ENCODE measurements at regions not wholly inside any gene's neighbourhood (a gene's known extent, or its start where the extent isn't known, plus 50 kb on each side); places are given as distances from the start of the nearest gene placed in this dataset.

DNA sequence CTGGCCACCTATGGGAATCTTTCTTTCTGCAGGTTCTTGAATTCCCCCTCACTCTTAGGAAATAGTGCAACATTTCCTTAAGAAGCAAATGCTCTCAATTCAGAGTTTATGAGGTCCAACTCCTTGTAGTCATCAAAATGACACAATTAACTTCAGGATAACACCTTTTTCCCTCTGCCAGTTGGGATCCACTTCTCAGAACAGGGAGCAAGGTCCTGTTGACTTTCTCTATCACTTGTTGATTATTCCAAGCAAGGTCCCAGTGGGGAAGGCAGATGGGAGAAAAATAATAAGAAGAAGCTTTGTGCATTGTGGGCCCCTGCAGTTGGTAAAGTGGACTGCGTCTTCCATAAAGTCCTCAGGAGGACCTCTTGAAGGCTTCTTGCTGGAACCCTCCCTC lies 315.6 kb upstream of the NPSR1 start:
- TF ChIP-seq TAF1 (IDR thresholded peaks at IDR 0.05; ENCODE audit: low read depth, low read length) (no peak), CREB1 (IDR thresholded peaks at IDR 0.05) (no peak), SIN3A (conservative IDR thresholded peaks at IDR 0.05 in 1 of 2, IDR thresholded peaks at IDR 0.05 in 1 of 2; ENCODE audit: low read depth in 1 of 2, low read length in 2 of 2) (no peak), POLR2A (IDR thresholded peaks at IDR 0.05; ENCODE audit: control extremely low read depth in 1 of 2, low read depth in 2 of 2, low read length in 2 of 2) (no peak)
- TF ChIP-seq, protein P1, sequence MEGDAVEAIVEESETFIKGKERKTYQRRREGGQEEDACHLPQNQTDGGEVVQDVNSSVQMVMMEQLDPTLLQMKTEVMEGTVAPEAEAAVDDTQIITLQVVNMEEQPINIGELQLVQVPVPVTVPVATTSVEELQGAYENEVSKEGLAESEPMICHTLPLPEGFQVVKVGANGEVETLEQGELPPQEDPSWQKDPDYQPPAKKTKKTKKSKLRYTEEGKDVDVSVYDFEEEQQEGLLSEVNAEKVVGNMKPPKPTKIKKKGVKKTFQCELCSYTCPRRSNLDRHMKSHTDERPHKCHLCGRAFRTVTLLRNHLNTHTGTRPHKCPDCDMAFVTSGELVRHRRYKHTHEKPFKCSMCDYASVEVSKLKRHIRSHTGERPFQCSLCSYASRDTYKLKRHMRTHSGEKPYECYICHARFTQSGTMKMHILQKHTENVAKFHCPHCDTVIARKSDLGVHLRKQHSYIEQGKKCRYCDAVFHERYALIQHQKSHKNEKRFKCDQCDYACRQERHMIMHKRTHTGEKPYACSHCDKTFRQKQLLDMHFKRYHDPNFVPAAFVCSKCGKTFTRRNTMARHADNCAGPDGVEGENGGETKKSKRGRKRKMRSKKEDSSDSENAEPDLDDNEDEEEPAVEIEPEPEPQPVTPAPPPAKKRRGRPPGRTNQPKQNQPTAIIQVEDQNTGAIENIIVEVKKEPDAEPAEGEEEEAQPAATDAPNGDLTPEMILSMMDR (IDR thresholded peaks at IDR 0.05; ENCODE audit: control extremely low read depth in 1 of 3, insufficient read depth in 1 of 3, low read depth in 1 of 3, low read length in 3 of 3), result no peak

Data from H1 (cell line).